Limb (tissue), 2 donors: ENCODE measurements at regions not wholly inside any gene's neighbourhood (a gene's known extent, or its start where the extent isn't known, plus 50 kb on each side); places are given as distances from the start of the nearest gene placed in this dataset.

Experiments used
- DNase-seq, 2 donors: peaks; one replicate each; pipeline ENCODE4 v3.0.0-alpha.2; 2016; ENCODE audit errors: extremely low spot score in 2 of 2

DNA sequence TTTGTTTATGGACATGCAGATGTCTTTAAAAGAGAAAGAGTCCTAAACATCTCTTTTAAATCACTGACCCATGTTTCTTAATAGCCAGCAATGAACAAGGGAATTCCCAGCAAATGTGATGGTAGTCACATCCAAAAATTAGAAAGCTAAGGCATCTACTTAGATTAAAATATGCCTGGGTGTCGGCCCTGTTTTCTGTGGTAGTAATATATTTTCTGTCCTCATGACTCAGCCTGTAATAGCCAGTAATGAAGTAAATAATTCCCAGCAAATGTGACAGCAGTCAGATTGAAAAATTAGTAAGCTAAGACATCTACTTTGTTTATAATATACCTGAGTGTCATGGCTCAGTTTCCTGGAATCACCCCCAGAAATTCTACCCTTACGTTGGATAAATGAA is 60.6 kb upstream of the MYRIP start:
- no peak for DNase-seq

DNA sequence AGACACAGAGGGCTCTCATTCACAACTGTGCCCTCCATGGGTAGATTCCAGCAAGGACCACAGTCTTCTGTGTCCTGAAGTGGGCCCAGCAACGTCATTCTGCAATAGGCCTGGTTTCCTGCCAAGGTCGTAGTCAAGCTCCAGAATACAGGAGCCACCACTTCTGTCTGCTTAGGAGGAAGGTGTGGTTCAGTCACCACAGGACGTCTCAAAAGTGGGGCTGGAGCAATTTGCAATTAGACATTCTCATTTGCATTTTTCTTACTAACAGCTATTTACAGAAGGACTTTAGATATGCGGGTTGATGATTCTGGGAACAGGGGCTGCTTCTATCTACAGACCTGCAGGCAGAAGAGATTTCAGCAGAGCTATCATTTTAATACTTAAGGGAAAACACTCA is 58.7 kb upstream of the MYRIP start:
- DNase-seq, result no peak

DNA sequence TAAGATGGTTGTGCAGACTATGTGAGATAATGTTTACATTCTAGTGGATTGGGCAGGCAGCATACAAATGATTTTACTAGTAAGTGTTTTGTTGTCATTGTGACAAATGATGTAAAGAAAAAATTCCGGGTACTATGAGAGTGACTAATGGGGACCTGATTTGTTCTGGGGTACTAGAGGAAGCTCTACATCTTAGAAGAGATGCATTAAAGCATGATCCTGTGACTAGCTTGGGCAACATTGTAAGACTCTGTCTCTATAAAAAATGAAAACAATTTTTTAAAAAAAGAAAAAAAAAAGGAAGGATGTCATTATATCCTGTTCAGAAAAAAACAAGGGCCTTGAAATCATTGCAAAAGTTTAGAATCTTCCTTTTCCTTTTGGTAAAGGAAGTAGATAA is 58.1 kb upstream of the MYRIP start:
- DNase-seq, result no peak

DNA sequence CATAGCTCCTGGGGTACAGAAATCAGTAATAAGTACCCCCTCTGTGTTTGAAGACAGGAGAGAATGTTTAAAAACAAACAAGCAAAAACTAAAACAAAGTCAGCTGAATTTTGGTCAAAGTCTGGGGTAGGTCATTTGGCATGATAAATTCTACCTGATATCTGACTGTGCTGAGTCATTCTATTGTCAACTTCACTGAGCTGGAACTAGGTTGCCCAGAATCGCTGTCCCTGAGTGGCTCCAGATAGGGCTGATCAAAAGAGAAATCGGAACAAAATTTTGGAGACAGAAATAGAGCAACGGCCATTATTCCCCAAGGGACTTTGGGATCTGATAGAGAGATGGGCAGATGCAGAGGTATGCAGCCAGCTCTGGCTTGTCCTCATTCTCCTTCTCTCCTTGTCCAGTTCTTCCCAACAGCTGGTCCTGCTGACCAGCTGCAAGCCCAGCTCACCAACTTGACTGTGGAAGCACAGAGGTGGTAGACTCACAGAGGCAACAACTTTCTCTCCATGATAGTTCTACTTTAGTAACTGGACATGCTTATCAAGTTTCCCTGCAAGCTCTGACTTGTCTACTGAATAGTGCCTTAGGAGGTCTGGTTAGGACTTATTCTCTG is 57.3 kb upstream of the MYRIP start:
- no peak for DNase-seq

DNA sequence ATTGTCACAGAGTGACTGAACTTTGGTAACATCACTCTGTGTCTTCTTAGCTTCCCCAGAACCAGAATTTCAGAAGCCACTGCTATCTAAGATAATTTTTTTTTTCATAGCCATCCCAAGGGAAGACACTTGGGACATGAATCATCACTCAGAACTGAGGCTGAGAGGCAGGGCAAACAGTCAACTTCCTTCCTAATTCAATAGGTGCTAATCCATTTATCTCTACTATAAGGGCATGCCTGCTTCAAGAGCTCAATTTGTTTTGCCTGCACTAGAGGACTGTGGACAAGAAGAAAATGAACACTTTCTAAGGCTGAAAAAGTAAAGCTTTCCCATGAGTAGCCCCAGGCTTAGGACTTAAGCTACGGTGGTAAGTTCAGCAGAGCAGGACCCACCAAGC is 56.7 kb upstream of the MYRIP start:
- DNase-seq, result no peak

DNA sequence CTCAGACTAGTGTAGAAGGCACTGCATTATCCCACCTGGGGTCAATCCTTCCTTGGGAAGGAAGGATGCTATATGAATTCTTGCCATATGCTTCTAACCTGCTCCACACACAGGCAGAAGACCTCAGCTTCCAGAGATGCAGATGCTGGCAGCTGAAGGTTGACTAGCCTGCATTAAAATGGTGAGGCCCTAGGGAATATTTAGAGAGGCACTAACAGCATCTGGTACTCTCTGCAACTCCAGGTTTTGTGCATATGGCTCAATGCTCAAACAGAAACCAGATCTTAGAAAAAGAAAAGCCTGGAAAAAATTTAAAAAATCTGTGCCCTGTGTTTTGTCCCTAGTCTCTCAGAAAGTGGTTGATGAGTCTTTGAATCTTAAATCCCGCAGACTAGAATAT is 56.0 kb upstream of the MYRIP start:
- no peak for DNase-seq

DNA sequence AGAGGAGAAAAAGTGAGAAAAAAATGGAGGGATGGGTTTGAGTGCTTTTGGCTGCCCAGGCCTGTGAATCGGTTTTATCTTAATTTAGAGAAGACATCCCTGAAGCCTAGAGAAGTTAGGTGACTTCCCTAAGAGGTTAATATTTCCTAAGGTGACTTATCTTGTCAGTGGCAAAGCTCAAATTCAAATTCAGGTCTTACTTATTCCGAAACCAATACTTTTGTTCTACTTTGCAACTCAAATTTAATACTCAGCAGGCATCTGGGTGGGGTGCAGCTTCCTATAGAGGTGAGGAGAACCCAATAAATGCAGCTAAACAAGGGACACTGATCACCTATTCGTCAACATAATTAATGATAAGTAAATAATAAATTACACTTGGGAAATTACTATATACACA is 54.9 kb upstream of the MYRIP start:
- no peak for DNase-seq

DNA sequence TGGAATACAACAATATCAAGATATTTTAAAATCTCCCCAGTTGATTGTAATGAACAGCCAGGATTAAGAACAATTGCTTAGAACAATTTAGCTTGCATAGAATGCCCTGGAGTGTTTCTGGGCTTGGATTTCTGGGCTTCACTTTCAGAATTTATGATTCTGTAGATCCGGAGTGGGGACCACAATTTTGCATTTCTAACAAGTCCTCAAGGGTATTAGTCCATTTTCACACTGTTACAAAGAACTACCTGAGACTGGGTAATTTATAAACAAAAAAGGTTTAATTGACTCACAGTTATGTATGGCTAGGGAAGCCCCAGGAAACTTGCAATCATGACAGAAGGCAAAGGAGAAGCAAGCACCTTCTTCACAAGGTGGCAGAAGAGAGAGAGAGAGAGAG is 54.3 kb upstream of the MYRIP start:
- DNase-seq, result no peak

DNA sequence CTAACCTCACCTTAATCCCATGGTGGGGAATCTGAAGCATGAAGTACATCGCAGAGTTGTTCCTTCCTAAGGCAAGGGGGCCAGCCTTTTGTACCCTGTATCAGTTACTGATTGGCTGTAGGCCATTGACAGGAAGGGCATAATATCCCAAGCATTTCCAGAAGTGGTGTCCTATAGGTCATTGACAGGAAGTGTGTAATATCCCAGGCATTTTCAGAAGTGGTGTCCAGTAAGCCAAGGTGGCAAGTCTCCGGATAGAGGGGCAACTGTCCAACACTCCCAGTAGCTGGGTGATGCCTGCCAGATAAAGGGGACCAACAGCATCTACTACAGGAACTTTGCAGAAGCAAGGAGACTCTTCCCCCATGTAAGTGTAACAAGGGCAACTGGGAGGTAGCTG is 52.1 kb upstream of the MYRIP start:
- no peak for DNase-seq
